ENCODE measurements at regions not wholly inside any gene's neighbourhood (a gene's known extent, or its start where the extent isn't known, plus 50 kb on each side); places are given as distances from the start of the nearest gene placed in this dataset.

DNA sequence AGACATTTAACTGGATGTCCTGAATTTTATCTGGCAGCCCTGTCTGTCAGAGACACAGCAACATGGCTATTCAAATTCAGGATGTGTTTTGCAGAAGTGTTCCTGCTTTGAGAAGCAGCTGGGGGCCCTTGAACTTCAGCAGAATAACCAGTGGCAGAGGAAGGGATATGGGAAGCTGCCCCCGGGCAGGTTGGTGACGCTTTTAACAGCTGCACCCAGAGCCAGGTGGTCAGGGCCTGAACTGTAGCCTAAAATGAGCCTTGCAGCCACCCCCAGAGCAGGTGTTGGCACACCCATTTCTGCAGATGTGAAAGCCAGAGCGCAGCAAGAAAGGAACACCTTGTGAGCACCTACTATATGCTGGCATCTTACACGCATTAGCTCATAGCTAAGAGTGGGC is 128.7 kb upstream of the BOD1 start:
- no peak for ATAC-seq (ENCODE audit: low read depth)
- no peak for DNase-seq
- Histone ChIP-seq H3K79me1 (ENCODE audit: low read depth in 1 of 2, low read length in 2 of 2) (no peaks in the 10 kb centered on the region), H2BK15ac (ENCODE audit: low read depth, low read length) (no peak overlapping the region), H3K4ac (ENCODE audit: low read depth, low read length) (no peak overlapping the region), H3K23ac (ENCODE audit: low read depth, low read length) (no peak overlapping the region), H2AFZ (replicated peaks; ENCODE audit: low read length, poor library complexity) (no peak overlapping the region), H2BK120ac (ENCODE audit: low read depth, low read length) (no peak overlapping the region), H4K5ac (ENCODE audit: low read depth, low read length) (no peak overlapping the region), H3K9me3 (ENCODE audit: control insufficient read depth, insufficient read depth, low read length) (no peaks in the 10 kb centered on the region), H3K9me1 (ENCODE audit: insufficient read depth, low read length) (peaks cover 4% of the 10 kb centered on the region; the same call in 1 of the 2 replicates), H3K27ac (ENCODE audit: insufficient read depth, low read length) (no peak overlapping the region), H2BK5ac (ENCODE audit: low read depth, low read length, poor library complexity, severe bottlenecking) (no peak overlapping the region), H4K91ac (ENCODE audit: insufficient read depth, low read depth, low read length) (no peak overlapping the region), H2AK9ac (replicated peaks; ENCODE audit: low read depth, low read length, poor library complexity) (peak overlapping the region; percentile 29), H3K9ac (ENCODE audit: low read depth, low read length) (no peak overlapping the region), H2AK5ac (ENCODE audit: low read depth, low read length) (no peak overlapping the region), H2BK20ac (ENCODE audit: low read depth, low read length) (no peak overlapping the region), H4K20me1 (ENCODE audit: insufficient read depth, low read length) (no peaks in the 10 kb centered on the region), H3K56ac (ENCODE audit: extremely low read depth, insufficient read depth, low read length) (no peak overlapping the region), H3K36me3 (ENCODE audit: control insufficient read depth, insufficient read depth, low read length) (no peaks in the 10 kb centered on the region), H3K18ac (ENCODE audit: low read depth, low read length) (no peak overlapping the region), H3K4me3 (ENCODE audit: insufficient read depth, low read depth, low read length) (no peak overlapping the region), H3K4me1 (ENCODE audit: control insufficient read depth, insufficient read depth, low read length) (peaks cover 3% of the 10 kb centered on the region; the same call in 1 of the 2 replicates), H3K14ac (replicated peaks; ENCODE audit: low read depth, low read length) (no peak overlapping the region), H3K27me3 (ENCODE audit: control insufficient read depth, insufficient read depth, low read length) (no peaks in the 10 kb centered on the region; the same call in 1 of the 2 replicates), H3K4me2 (ENCODE audit: low read depth, low read length) (no peak overlapping the region), H4K8ac (ENCODE audit: low read depth in 2 of 2, low read length in 2 of 2) (no peak overlapping the region)
- ChIA-PET POLR2A (ENCODE audit: unreplicated experiment) (no interaction called here), CTCF (interaction anchor here (0.5 to 0.6 kb wide), 2 partner anchors 455 to 707 kb away, joined by 3 to 4 read pairs; no protein-coding TSS in a partner anchor)
- dilution Hi-C loops (cut with HindIII; ENCODE audit: low sequenced_read_pairs, unreplicated experiment) (no loop called here), in situ Hi-C loops (cut with MboI; ENCODE audit: low sequenced_read_pairs) (no loop called here), intact Hi-C loops (cut with micrococcal nuclease) (no loop called here)
- no TSS peak for BruUV-seq (replicated peaks)
- no peak for TF ChIP-seq ELK1 (IDR thresholded peaks at IDR 0.05; ENCODE audit: borderline replicate concordance, low read depth, low read length)
- TF ChIP-seq RAD21 (IDR thresholded peaks at IDR 0.05; ENCODE audit: low read length) = no peak
- TF ChIP-seq, protein P1, sequence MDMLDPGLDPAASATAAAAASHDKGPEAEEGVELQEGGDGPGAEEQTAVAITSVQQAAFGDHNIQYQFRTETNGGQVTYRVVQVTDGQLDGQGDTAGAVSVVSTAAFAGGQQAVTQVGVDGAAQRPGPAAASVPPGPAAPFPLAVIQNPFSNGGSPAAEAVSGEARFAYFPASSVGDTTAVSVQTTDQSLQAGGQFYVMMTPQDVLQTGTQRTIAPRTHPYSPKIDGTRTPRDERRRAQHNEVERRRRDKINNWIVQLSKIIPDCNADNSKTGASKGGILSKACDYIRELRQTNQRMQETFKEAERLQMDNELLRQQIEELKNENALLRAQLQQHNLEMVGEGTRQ (IDR thresholded peaks at IDR 0.05; ENCODE audit: low read depth, low read length) = no peak
- no peak for TF ChIP-seq MAFK (IDR thresholded peaks at IDR 0.05; ENCODE audit: low read depth, low read length)
- no peak for TF ChIP-seq FOS (IDR thresholded peaks at IDR 0.05; ENCODE audit: low read depth, low read length)
- TF ChIP-seq CEBPB (IDR thresholded peaks at IDR 0.05; ENCODE audit: low read depth, low read length) = no peak
- TF ChIP-seq CTCF (conservative IDR thresholded peaks at IDR 0.05; ENCODE audit: low read depth, low read length) = no peak
- TF ChIP-seq NFE2L2 (IDR thresholded peaks at IDR 0.05; ENCODE audit: low read depth, low read length) = no peak
- no peak for TF ChIP-seq SMC3 (IDR thresholded peaks at IDR 0.05; ENCODE audit: low read depth, low read length)
- no peak for TF ChIP-seq POLR2A (IDR thresholded peaks at IDR 0.05; ENCODE audit: low read depth, low read length)
- no peak for TF ChIP-seq MXI1 (IDR thresholded peaks at IDR 0.05; ENCODE audit: borderline replicate concordance, low read depth, low read length)
- TF ChIP-seq RFX5 (IDR thresholded peaks at IDR 0.05; ENCODE audit: low read depth, low read length) = no peak
- 62% methylated on average over 2 of the region's 4 CpGs; no CpG with 5 or more reads in 1 of the 2 experiments for WGBS, 2 experiments (ENCODE audit: extremely low coverage in 2 of 2, insufficient read length in 1 of 2)
